ENCODE measurements at regions not wholly inside any gene's neighbourhood (a gene's known extent, or its start where the extent isn't known, plus 50 kb on each side); places are given as distances from the start of the nearest gene placed in this dataset.

GRCh38 chr6:147904416-147904815 lies 395.9 kb downstream of the SAMD5 start:
- TF ChIP-seq POLR2A (IDR thresholded peaks at IDR 0.05): no peak
- TF ChIP-seq, protein P1, sequence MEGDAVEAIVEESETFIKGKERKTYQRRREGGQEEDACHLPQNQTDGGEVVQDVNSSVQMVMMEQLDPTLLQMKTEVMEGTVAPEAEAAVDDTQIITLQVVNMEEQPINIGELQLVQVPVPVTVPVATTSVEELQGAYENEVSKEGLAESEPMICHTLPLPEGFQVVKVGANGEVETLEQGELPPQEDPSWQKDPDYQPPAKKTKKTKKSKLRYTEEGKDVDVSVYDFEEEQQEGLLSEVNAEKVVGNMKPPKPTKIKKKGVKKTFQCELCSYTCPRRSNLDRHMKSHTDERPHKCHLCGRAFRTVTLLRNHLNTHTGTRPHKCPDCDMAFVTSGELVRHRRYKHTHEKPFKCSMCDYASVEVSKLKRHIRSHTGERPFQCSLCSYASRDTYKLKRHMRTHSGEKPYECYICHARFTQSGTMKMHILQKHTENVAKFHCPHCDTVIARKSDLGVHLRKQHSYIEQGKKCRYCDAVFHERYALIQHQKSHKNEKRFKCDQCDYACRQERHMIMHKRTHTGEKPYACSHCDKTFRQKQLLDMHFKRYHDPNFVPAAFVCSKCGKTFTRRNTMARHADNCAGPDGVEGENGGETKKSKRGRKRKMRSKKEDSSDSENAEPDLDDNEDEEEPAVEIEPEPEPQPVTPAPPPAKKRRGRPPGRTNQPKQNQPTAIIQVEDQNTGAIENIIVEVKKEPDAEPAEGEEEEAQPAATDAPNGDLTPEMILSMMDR (IDR thresholded peaks at IDR 0.05): no peak
- no peak for TF ChIP-seq EP300 (IDR thresholded peaks at IDR 0.05)

Data from tibial nerve (tissue), 4 donors.